AG09319 (cell line): ENCODE measurements at regions not wholly inside any gene's neighbourhood (a gene's known extent, or its start where the extent isn't known, plus 50 kb on each side); places are given as distances from the start of the nearest gene placed in this dataset.

Source experiments
- DNase-seq: peaks from one replicate; pipeline ENCODE4 v3.0.0-alpha.2; 2010; ENCODE audit warnings: low read depth; ENCODE audit errors: extremely low read depth
- TF ChIP-seq, protein P1 (sequence below): IDR thresholded peaks from 2 replicates; pipeline ENCODE4 v1.5.1; 2011; ENCODE audit warnings: low read depth, mild to moderate bottlenecking, inconsistent platforms, low read length, moderate library complexity

DNA sequence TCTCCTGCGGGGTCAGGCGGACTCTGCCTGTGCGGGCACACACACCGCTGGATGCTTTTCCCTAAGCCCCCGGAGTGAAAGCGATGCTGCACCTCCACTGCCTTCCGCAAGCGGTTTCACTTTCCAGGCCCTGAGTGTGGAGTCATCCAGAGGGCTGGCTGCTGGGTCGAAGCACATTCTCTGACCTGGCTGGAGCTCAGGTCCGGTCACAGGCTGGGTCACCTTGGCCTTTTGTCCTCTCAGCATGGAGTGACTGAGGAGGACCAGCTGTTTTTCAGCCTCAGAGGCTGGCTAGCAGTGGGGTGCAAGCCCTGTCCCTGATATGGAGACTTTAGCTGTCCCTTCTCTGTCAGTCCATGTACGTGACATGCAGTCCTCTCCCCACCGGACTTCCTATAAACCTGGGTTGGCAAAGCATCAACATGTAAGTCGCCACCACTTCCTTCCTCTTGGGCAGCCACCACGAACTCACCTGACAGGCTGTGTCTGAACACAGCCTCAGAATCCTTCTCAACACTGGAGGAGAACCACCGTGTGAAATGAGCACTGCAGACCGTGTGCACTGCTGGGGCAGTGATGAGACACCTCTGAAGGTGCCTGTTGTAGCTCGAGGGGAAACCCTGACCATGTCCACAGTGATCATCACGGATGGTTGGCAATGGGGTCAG lies 51.3 kb downstream of the GADD45G start:
- DNase-seq = no peak
- TF ChIP-seq, protein P1, sequence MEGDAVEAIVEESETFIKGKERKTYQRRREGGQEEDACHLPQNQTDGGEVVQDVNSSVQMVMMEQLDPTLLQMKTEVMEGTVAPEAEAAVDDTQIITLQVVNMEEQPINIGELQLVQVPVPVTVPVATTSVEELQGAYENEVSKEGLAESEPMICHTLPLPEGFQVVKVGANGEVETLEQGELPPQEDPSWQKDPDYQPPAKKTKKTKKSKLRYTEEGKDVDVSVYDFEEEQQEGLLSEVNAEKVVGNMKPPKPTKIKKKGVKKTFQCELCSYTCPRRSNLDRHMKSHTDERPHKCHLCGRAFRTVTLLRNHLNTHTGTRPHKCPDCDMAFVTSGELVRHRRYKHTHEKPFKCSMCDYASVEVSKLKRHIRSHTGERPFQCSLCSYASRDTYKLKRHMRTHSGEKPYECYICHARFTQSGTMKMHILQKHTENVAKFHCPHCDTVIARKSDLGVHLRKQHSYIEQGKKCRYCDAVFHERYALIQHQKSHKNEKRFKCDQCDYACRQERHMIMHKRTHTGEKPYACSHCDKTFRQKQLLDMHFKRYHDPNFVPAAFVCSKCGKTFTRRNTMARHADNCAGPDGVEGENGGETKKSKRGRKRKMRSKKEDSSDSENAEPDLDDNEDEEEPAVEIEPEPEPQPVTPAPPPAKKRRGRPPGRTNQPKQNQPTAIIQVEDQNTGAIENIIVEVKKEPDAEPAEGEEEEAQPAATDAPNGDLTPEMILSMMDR = no peak

DNA sequence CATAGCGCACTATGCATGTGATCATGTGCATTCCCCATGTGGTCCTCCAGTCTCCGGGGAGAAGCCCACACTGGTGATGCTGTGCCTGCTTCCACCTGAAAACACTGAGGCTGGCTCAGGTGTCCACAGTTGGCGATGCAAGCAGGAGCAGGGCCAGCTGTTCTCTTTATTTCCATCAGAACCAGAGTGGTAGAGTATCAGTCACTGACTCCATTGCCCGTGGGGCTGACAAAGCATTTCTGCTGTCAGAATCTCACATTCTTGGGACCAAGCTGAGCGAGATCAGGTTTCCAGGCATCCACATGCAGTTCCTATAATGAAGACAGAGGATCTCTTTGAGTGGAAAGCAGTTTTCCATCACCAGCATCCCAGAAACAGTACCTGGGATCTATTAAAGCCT lies 52.5 kb downstream of the GADD45G start:
- TF ChIP-seq, protein P1 = no peak
- DNase-seq = no peak

DNA sequence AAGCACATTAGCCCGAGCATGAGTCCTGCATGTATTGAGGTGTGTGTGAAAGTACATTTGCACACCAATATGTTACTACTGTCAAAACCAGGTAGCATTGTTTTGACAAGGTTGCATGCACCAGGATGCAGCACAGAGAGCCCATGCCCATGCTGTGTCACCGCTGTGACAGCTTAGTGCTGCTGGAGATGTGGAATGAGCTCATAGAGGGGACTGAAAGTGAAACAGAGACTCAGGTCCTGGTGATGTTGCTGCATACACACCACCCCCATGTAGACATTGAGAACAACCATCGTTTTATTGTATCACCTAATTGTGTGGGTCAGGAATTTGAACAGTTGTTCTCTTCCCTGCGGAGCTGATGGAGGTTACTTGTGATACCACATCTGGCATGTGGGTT lies 53.0 kb downstream of the GADD45G start:
- TF ChIP-seq, protein P1 = no peak
- DNase-seq = no peak

DNA sequence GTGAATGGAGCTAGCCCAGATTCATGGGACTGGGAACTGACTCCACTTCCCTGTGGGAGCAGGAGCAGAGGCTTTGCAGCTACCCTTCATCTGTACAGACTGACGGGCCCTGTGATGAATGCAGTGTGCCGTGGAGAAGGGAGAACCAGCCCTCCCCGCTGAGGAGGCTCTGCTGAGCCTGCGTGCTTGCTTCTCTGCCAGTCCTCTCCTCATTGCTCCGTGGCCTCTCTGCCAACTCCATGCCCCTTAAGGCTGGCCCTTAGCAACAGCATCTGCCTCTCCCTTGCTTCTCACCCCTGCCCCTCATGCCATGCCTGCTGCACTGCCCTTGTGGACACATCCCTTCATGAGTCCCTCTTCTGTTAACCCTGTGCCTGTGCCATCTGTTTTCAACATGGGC lies 53.6 kb downstream of the GADD45G start:
- TF ChIP-seq, protein P1 = no peak
- no peak for DNase-seq

DNA sequence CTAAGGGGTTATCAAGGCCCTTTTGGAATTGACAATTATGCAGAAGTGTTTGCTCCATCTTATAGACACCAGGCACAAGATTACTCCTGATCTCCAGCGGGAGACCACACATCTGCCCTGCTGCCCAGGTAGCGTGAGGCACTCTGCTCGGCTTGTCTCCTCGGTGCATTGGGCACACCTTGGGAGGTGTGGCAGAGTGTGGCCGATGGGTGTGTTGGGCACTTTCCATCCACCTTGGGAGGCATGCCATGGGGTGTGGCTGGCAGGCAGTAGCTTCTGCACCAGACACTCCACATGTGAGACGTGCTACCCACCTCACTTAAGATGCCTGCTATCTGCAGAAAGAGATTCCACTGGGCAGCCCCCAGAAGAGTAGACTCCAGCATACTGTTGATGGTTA lies 54.1 kb downstream of the GADD45G start:
- TF ChIP-seq, protein P1 = no peak
- DNase-seq = no peak

DNA sequence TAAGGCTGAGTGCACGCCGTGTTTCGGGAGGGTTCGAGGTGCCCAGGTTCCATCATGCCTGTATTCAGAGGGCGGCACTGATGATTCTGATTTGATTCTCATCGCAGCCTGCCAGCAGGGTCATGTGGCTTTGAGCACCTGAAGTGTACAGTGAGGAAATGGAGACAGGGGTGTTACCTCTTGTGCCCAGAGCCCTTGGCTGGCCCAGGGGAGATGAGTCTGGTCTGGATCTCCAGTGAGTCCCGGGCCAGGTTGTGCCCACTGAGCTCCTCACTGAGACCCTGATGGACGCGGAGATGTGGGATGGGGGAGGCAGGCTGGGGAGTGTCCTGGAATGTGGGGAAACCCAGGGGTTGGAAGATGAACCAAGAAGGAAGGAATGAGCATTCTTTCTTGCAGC lies 54.7 kb downstream of the GADD45G start:
- TF ChIP-seq, protein P1 = no peak
- no peak for DNase-seq

DNA sequence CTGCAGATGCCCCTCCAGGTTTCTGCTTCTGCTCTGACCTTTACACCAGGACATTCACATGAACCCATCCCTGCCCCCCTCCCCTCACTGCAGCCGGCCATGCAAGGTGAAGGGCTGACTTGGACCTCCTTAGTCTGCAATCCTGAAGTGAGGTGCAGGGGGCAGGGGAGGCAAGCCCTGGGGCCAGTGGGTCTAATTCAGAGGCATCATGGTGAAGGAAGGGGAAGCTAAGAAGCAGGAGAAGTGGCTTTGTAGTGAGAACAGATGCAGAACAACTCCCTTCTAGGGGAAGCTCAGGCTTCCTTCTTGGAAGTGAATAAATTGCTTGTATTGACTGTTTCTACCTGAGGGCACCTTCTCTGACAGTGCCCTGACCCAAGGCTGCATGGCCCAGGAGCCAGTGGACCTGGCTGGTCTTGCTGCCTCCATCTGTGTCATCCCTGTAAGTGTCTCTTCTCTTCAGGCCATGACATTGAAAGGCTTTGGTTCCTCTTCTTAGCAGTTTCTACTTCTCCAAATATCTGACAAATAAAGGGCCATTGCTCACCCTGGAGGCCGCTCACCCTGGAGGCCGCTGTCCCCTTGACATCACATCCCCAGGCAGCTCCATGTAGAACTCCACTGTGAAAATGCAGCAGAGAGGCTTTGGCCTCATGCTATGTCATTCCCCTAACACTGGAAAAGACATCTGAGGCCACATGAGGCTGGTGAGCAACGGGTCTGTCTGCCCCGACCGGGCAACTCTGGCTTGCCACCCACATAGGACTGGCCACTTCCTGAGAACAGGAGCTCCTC lies 55.3 kb downstream of the GADD45G start:
- TF ChIP-seq, protein P1 = no peak
- no peak for DNase-seq
